ENCODE measurements at regions not wholly inside any gene's neighbourhood (a gene's known extent, or its start where the extent isn't known, plus 50 kb on each side); places are given as distances from the start of the nearest gene placed in this dataset.

DNA sequence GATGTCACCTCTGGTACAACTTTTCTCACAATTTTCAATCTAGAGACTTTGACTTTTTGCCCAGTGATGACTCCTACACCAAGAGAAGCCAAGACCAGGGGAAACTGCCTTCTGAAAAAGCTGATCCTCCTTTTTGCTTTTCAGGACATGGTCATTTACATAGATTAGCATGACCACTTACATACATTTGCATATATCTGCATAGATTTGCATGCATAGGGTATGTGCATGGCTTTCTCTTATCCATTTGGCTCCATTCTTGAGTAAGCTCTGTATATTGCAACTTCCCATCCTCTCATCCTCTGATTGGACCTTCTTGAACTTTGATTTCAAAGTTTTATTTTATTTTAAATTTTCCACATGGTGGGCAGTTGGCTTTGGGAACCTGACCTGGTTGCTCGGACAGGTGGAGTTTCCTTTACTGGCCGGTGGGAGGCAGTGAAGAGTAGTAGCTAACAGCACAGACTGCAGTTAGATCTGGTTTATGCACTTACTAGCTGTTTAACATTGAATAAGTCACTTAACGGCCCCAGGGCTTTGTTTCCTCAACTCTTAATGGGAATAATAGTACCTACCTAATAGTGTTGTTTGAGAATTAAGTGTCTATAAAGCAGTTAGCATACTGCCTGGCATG, 92.9 kb downstream of the GPR139 start:
- DNase-seq: no peak
- intact Hi-C loops (cut with DNase I): no loop called here
- Histone ChIP-seq H3K4me3 (no peak overlapping the region), H3K27me3 (peaks cover 0 to 3% of the 10 kb centered on the region in 2 donors), H3K36me3 (no peaks in the 10 kb centered on the region), H3K4me1 (no peaks in the 10 kb centered on the region), H3K9me3 (no peaks in the 10 kb centered on the region), H3K27ac (no peak overlapping the region)
- ATAC-seq: no peak
- no peak for TF ChIP-seq CTCF (IDR thresholded peaks at IDR 0.05)

GRCh38 chr16:19979638-19980037, 94.1 kb downstream of the GPR139 start:
- no peaks in the 10 kb centered on the region for H3K36me3 ChIP-seq
- no peak for DNase-seq
- no peak overlapping the region for H3K27ac ChIP-seq
- no peaks in the 10 kb centered on the region for H3K4me1 ChIP-seq
- peaks cover 0 to 3% of the 10 kb centered on the region in 2 donors for H3K27me3 ChIP-seq
- ATAC-seq: no peak
- H3K4me3 ChIP-seq: no peak overlapping the region
- TF ChIP-seq CTCF (IDR thresholded peaks at IDR 0.05): no peak
- intact Hi-C loops (cut with DNase I): no loop called here
- H3K9me3 ChIP-seq: no peaks in the 10 kb centered on the region

DNA sequence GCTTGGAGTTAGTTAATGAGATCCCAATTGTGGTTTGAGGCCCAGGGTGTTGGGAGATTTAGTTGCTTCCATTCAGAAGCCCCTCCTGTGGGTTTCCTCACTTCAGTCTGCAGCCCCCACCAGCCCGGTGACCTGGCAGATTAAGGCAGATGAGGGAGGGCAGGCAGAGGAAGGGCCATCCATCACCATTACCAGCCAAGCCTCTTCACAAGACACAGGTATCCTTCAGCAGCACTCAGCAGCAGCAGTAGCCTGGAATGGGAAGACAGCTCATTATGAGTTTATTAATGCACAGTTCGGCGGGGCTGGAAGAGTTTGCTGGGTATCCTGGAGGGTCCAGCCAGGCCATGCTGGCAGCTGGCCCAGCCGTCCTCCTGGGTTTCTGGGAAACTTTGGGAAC, 90.0 kb upstream of the GPRC5B start:
- H3K4me1 ChIP-seq: no peaks in the 10 kb centered on the region
- ATAC-seq (no peak), DNase-seq (no peak)
- H3K9me3 ChIP-seq: no peaks in the 10 kb centered on the region
- no peaks in the 10 kb centered on the region for H3K36me3 ChIP-seq
- H3K4me3 ChIP-seq: no peak overlapping the region
- TF ChIP-seq CTCF (IDR thresholded peaks at IDR 0.05): no peak
- intact Hi-C loops (cut with DNase I): no loop called here
- no peak overlapping the region for H3K27ac ChIP-seq
- peaks cover 0 to 10% of the 10 kb centered on the region in 2 donors for H3K27me3 ChIP-seq

- H3K27me3 ChIP-seq: peaks cover 0 to 10% of the 10 kb centered on the region in 2 donors
- intact Hi-C loops (cut with DNase I): no loop called here
- H3K4me3 ChIP-seq: no peak overlapping the region
- H3K9me3 ChIP-seq: peaks cover 0 to 19% of the 10 kb centered on the region in 2 donors
- no peak for TF ChIP-seq CTCF (IDR thresholded peaks at IDR 0.05)
- H3K27ac ChIP-seq: no peak overlapping the region
- DNase-seq: no peak
- no peak for ATAC-seq
- H3K4me1 ChIP-seq: no peaks in the 10 kb centered on the region
- no peaks in the 10 kb centered on the region for H3K36me3 ChIP-seq
Observed at GRCh38 chr16:19972111-19972510, 87.5 kb upstream of the GPRC5B start.

DNA sequence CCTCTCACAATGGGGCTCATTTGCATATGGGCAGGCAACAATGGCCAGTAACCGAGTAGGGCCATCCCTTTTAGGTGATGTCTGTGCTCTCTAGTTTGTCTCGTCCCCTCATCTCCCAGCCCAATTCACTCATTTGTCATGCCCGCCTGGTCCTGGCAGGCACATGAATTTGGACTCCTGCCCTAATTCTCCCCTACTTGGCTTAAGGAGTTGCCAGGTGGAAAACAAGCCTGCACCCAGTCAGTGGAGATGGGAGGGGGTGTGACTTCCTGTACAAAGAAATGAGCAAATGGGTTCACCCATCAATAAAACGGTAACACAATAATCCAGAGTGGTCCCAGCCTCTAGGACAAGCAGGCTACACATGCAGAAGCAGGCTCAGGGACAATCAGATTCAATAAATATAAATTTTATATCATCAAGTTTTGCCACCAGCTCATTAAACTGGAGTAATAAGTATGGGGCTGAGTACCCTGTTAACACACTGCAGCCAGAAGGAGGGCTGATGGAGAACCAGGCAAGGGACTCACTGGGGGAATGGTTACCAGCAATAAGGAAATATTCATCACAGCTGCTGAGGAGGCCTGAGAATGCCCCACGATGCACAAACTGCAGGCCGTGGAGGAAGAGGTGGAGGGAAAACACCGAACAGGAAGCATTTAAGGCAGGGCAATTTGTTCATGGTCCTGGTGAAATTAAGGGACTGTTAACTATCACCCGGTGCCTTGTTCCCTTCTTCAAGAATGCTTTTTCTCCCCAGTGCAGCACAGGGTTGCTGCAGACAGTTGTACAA, 84.4 kb upstream of the GPRC5B start:
- no peak for TF ChIP-seq CTCF (IDR thresholded peaks at IDR 0.05)
- DNase-seq: no peak
- no peak overlapping the region for H3K4me3 ChIP-seq
- intact Hi-C loops (cut with DNase I): no loop called here
- no peaks in the 10 kb centered on the region for H3K36me3 ChIP-seq
- no peaks in the 10 kb centered on the region for H3K4me1 ChIP-seq
- H3K27me3 ChIP-seq: peaks cover 0 to under 1% of the 10 kb centered on the region in 2 donors
- H3K27ac ChIP-seq: no peak overlapping the region
- ATAC-seq: no peak
- H3K9me3 ChIP-seq: peaks cover 0 to 22% of the 10 kb centered on the region in 2 donors
